ENCODE measurements at regions not wholly inside any gene's neighbourhood (a gene's known extent, or its start where the extent isn't known, plus 50 kb on each side); places are given as distances from the start of the nearest gene placed in this dataset.
A peak's percentile ranks its signal among the peaks of the same experiment; 100 is the strongest.

GRCh38 chr2:47269316-47270232, 93.3 kb upstream of the CALM2 start:
- H3K4me3 ChIP-seq (ENCODE audit: insufficient read depth, low read depth, low read length), result no peak overlapping the region
- TF ChIP-seq RFX5 (IDR thresholded peaks at IDR 0.05; ENCODE audit: low read depth, low read length), result no peak
- TF ChIP-seq FOS (IDR thresholded peaks at IDR 0.05; ENCODE audit: low read depth, low read length), result peak; percentile 95
- TF ChIP-seq POLR2A (IDR thresholded peaks at IDR 0.05; ENCODE audit: low read depth, low read length), result no peak
- TF ChIP-seq MXI1 (IDR thresholded peaks at IDR 0.05; ENCODE audit: borderline replicate concordance, low read depth, low read length), result peak; percentile 77
- TF ChIP-seq NFE2L2 (IDR thresholded peaks at IDR 0.05; ENCODE audit: low read depth, low read length), result peak; percentile 46; the same call in 1 of the 2 replicates
- TF ChIP-seq MAFK (IDR thresholded peaks at IDR 0.05; ENCODE audit: low read depth, low read length), result peak; percentile 74
- TF ChIP-seq ELK1 (IDR thresholded peaks at IDR 0.05; ENCODE audit: borderline replicate concordance, low read depth, low read length), result no peak
- TF ChIP-seq CHD1 (IDR thresholded peaks at IDR 0.05; ENCODE audit: low read depth, low read length), result no peak
- TF ChIP-seq BHLHE40 (IDR thresholded peaks at IDR 0.05; ENCODE audit: low read depth, low read length), result peak; percentile 73
- peak; percentile 85 for TF ChIP-seq CEBPB (IDR thresholded peaks at IDR 0.05; ENCODE audit: low read depth, low read length)
- TF ChIP-seq CTCF (conservative IDR thresholded peaks at IDR 0.05; ENCODE audit: low read depth, low read length), result no peak
- peak; percentile 10; the same call in 1 of the 2 replicates for TF ChIP-seq SMC3 (IDR thresholded peaks at IDR 0.05; ENCODE audit: low read depth, low read length)
- 0 out of 2 replicates have a peak, but pooled peaks have one; percentile 6 for TF ChIP-seq RAD21 (IDR thresholded peaks at IDR 0.05; ENCODE audit: low read length)
- TF ChIP-seq RCOR1 (IDR thresholded peaks at IDR 0.05; ENCODE audit: insufficient replicate concordance, low read length), result peak; percentile 41
- peak; percentile 44; the same call in 1 of the 2 replicates for TF ChIP-seq MAZ (IDR thresholded peaks at IDR 0.05; ENCODE audit: borderline replicate concordance, low read depth, low read length)

More at GRCh38 chr2:47269316-47270232, 93.3 kb upstream of the CALM2 start:
- Histone ChIP-seq H3K27me3 (ENCODE audit: control insufficient read depth, insufficient read depth, low read length) (no peaks in the 10 kb centered on the region), H3K4me2 (ENCODE audit: low read depth, low read length) (no peak overlapping the region), H3K56ac (ENCODE audit: extremely low read depth, insufficient read depth, low read length) (peak overlapping the region; percentile 67), H3K4ac (ENCODE audit: low read depth, low read length) (peak overlapping the region; percentile 98), H3K27ac (ENCODE audit: insufficient read depth, low read length) (peak overlapping the region; percentile 70), H3K36me3 (ENCODE audit: control insufficient read depth, insufficient read depth, low read length) (no peaks in the 10 kb centered on the region), H4K5ac (ENCODE audit: low read depth, low read length) (peak overlapping the region; percentile 75; the same call in 1 of the 2 replicates), H3K23ac (ENCODE audit: low read depth, low read length) (peak overlapping the region; percentile 94), H2BK120ac (ENCODE audit: low read depth, low read length) (peak overlapping the region; percentile 98), H2BK5ac (ENCODE audit: low read depth, low read length, poor library complexity, severe bottlenecking) (peak overlapping the region; percentile 94), H4K20me1 (ENCODE audit: insufficient read depth, low read length) (no peaks in the 10 kb centered on the region), H3K9ac (ENCODE audit: low read depth, low read length) (no peak overlapping the region), H3K9me1 (ENCODE audit: insufficient read depth, low read length) (peaks cover 22% of the 10 kb centered on the region), H4K91ac (ENCODE audit: insufficient read depth, low read depth, low read length) (peak overlapping the region; percentile 96), H3K18ac (ENCODE audit: low read depth, low read length) (peak overlapping the region; percentile 70), H2AFZ (replicated peaks; ENCODE audit: low read length, poor library complexity) (peak overlapping the region; percentile 86), H3K4me1 (ENCODE audit: control insufficient read depth, insufficient read depth, low read length) (peaks cover 14% of the 10 kb centered on the region), H4K8ac (ENCODE audit: low read depth in 2 of 2, low read length in 2 of 2) (peak overlapping the region; percentile 77 to 95), H3K9me3 (ENCODE audit: control insufficient read depth, insufficient read depth, low read length) (no peaks in the 10 kb centered on the region), H3K79me1 (ENCODE audit: low read depth in 1 of 2, low read length in 2 of 2) (peaks cover 17 to 46% of the 10 kb centered on the region in 2 experiments), H2AK9ac (replicated peaks; ENCODE audit: low read depth, low read length, poor library complexity) (peak overlapping the region; percentile 91), H2BK20ac (ENCODE audit: low read depth, low read length) (peak overlapping the region; percentile 98), H2BK15ac (ENCODE audit: low read depth, low read length) (peak overlapping the region; percentile 97; the same call in 2 of the 3 replicates), H3K14ac (replicated peaks; ENCODE audit: low read depth, low read length) (peak overlapping the region; percentile 98), H2AK5ac (ENCODE audit: low read depth, low read length) (peak overlapping the region; percentile 97)
- in situ Hi-C loops (cut with MboI; ENCODE audit: low sequenced_read_pairs) (no loop called here), intact Hi-C loops (cut with micrococcal nuclease) (loop anchor here (2.0 kb wide), 1 partner anchor 43 kb away; no protein-coding TSS in a partner anchor), dilution Hi-C loops (cut with HindIII; ENCODE audit: low sequenced_read_pairs, unreplicated experiment) (no loop called here)
- WGBS, 2 experiments (ENCODE audit: extremely low coverage in 2 of 2, insufficient read length in 1 of 2), result no CpG with 5 or more reads among the region's 5 CpGs
- no TSS peak for BruUV-seq (replicated peaks)
- POLR2A ChIA-PET (ENCODE audit: unreplicated experiment), result no interaction called here
- CTCF ChIA-PET, result interaction anchor here (0.6 to 0.9 kb wide), 4 partner anchors 12 to 137 kb away, joined by 3 to 5 read pairs (median 4); no protein-coding TSS in a partner anchor
- ATAC-seq (ENCODE audit: low read depth), result peak; percentile 87
- peak; percentile 99 for DNase-seq

Measured in IMR-90 (cell line).